Activated T-helper 2 cell treated with anti-CD3 and anti-CD28 coated beads, Interferon-gamma antibody, Interleukin-2, Interleukin-4, amounts not matched to agents 10 μg/mL and 5 μg/mL and 100 μg/mL, durations not matched to agents 14 hours and 24 hours and 36 hours (primary cell): ENCODE measurements at regions not wholly inside any gene's neighbourhood (a gene's known extent, or its start where the extent isn't known, plus 50 kb on each side); places are given as distances from the start of the nearest gene placed in this dataset.

ENCODE experiments used
- DNase-seq: peaks from one replicate; pipeline ENCODE4 v3.0.0; 2021; ENCODE audit warnings: low spot score
- H3K27ac Mint-ChIP-seq: one replicate; pipeline ENCODE4 v1.8.0; 2021; ENCODE audit warnings: mixed read lengths
- H3K27me3 Mint-ChIP-seq: one replicate; pipeline ENCODE4 v1.8.0; 2021; ENCODE audit warnings: low read depth, mixed read lengths
- H3K36me3 Mint-ChIP-seq: one replicate; pipeline ENCODE4 v1.8.0; 2021; ENCODE audit warnings: low read depth, mixed read lengths
- H3K4me1 Mint-ChIP-seq: one replicate; pipeline ENCODE4 v1.8.0; 2021; ENCODE audit warnings: low read depth, mixed read lengths
- H3K4me3 Mint-ChIP-seq: one replicate; pipeline ENCODE4 v1.8.0; 2021; ENCODE audit warnings: low read depth, mild to moderate bottlenecking, moderate library complexity, mixed read lengths
- H3K9me3 Mint-ChIP-seq: one replicate; pipeline ENCODE4 v1.8.0; 2021; ENCODE audit warnings: mixed read lengths
- intact Hi-C: fragments of 100-400 bp; cut with micrococcal nuclease; formaldehyde crosslinking; loops from one replicate; pipeline ENCODE4 v1.15.1; 2023

DNA sequence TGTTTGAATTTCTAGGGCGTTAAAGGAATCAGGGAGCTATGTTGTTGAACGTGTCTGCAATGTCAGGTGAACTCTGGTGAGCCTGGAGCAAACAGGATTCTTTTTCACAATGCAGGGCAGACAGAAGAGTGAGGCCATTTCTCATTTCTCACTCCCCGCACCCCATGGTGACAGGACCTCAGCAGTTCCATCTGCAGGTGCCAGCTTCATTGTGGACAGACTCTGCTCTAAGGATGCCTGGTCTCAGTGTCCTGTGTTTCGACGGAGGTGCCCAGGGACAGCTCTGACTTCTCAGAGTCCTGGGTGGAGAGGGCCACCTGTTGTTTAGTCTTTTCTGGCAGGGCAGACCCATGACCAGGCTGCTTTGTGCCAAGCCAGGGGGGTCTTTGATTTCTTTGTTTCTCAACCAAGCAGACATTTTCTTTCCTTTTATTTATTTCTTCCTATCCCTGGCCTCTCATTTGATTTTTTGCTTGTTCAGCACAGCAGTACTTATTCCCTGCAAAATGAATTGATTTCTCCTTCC is 201.5 kb downstream of the RNF144A start:
- H3K27me3 Mint-ChIP-seq = peaks cover 2% of the 10 kb centered on the region
- no peak for DNase-seq
- H3K36me3 Mint-ChIP-seq = no peaks in the 10 kb centered on the region
- H3K27ac Mint-ChIP-seq = no peak overlapping the region
- peaks cover 9% of the 10 kb centered on the region for H3K9me3 Mint-ChIP-seq
- intact Hi-C loops = no loop called here
- H3K4me3 Mint-ChIP-seq = no peak overlapping the region
- H3K4me1 Mint-ChIP-seq = no peaks in the 10 kb centered on the region

DNA sequence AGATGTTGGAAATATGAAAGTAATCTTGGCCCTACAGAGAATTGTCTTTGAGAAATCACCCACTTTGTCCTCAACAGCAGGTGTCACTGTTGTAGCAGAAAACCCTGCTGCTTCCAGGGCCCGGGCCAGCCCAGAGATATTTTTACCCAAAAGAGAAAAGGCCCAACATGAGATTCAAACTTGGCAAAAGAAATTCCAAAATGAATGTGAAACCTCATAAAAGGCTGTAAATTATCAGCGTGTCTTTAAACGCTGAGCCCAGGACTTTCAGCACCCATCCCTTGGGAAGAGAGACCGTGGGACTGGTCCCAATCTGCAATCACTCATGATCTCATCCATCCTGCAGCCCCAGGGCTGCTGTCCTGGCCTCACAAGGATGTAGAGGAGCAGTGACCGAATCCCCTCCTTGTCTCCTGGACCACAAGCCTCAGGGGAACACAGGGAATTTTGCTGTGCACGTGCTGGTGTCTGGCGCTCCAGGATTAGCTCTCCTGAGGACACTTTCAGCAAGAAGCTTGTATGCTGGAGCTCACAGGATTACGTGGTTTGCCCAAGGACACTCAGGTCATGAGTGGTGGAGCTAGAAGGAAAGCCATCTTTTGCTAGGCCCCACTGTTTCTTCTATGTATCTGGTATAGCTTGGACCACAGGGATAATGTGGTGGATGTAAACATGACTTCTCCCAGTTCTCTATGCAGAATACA is 202.1 kb downstream of the RNF144A start:
- Mint-ChIP-seq H3K27ac (no peak overlapping the region), H3K4me3 (no peak overlapping the region), H3K9me3 (peaks cover 4% of the 10 kb centered on the region), H3K4me1 (no peaks in the 10 kb centered on the region), H3K27me3 (peaks cover 2% of the 10 kb centered on the region), H3K36me3 (no peaks in the 10 kb centered on the region)
- no peak for DNase-seq
- intact Hi-C loops = no loop called here

DNA sequence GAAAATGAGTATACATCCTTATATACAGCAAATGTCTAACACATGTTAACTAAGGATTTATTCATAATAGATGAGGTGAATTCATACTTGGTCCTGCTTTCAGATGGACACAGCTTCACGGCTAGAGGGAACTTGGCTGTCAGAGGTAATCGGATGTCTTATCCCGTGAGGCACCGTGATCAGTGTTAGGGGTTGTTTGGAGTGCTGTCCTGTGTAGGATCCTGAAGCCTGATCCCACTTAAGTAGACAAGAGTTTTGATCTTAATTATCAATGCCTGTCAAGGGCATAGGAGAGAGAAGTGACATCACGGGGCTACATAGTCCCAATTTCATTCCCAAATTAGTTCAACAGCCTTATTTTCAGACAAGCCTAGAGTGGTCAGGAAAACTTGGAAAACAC is 204.6 kb downstream of the RNF144A start:
- H3K4me3 Mint-ChIP-seq = no peak overlapping the region
- H3K9me3 Mint-ChIP-seq = no peaks in the 10 kb centered on the region
- DNase-seq = no peak
- H3K27me3 Mint-ChIP-seq = no peaks in the 10 kb centered on the region
- H3K36me3 Mint-ChIP-seq = no peaks in the 10 kb centered on the region
- intact Hi-C loops = no loop called here
- no peak overlapping the region for H3K27ac Mint-ChIP-seq
- H3K4me1 Mint-ChIP-seq = no peaks in the 10 kb centered on the region

- H3K27ac Mint-ChIP-seq = no peak overlapping the region
- no peak for DNase-seq
- intact Hi-C loops = no loop called here
- H3K9me3 Mint-ChIP-seq = no peaks in the 10 kb centered on the region
- no peaks in the 10 kb centered on the region for H3K4me1 Mint-ChIP-seq
- H3K36me3 Mint-ChIP-seq = no peaks in the 10 kb centered on the region
- H3K4me3 Mint-ChIP-seq = no peak overlapping the region
- no peaks in the 10 kb centered on the region for H3K27me3 Mint-ChIP-seq
Observed at GRCh38 chr2:7127156-7127555, 209.9 kb downstream of the RNF144A start.

GRCh38 chr2:7127687-7128086 is 210.5 kb downstream of the RNF144A start:
- Mint-ChIP-seq H3K27ac (no peak overlapping the region), H3K27me3 (no peaks in the 10 kb centered on the region), H3K9me3 (no peaks in the 10 kb centered on the region), H3K4me1 (no peaks in the 10 kb centered on the region), H3K36me3 (no peaks in the 10 kb centered on the region), H3K4me3 (no peak overlapping the region)
- no peak for DNase-seq
- intact Hi-C loops = no loop called here

- Mint-ChIP-seq H3K4me1 (no peaks in the 10 kb centered on the region), H3K27me3 (no peaks in the 10 kb centered on the region), H3K9me3 (no peaks in the 10 kb centered on the region), H3K27ac (no peak overlapping the region), H3K4me3 (no peak overlapping the region), H3K36me3 (no peaks in the 10 kb centered on the region)
- intact Hi-C loops = no loop called here
- DNase-seq = no peak
Observed at GRCh38 chr2:7131261-7131660, 214.0 kb downstream of the RNF144A start.

GRCh38 chr2:7132753-7133152 is 215.5 kb downstream of the RNF144A start:
- DNase-seq = no peak
- Mint-ChIP-seq H3K9me3 (no peaks in the 10 kb centered on the region), H3K4me3 (no peak overlapping the region), H3K27me3 (no peaks in the 10 kb centered on the region), H3K4me1 (no peaks in the 10 kb centered on the region), H3K36me3 (no peaks in the 10 kb centered on the region), H3K27ac (no peak overlapping the region)
- intact Hi-C loops = no loop called here

GRCh38 chr2:7133521-7133920 is 216.3 kb downstream of the RNF144A start:
- Mint-ChIP-seq H3K27ac (no peak overlapping the region), H3K4me1 (no peaks in the 10 kb centered on the region), H3K9me3 (no peaks in the 10 kb centered on the region), H3K4me3 (no peak overlapping the region), H3K27me3 (no peaks in the 10 kb centered on the region), H3K36me3 (no peaks in the 10 kb centered on the region)
- intact Hi-C loops = no loop called here
- DNase-seq = no peak

GRCh38 chr2:7140306-7140705 is 223.1 kb downstream of the RNF144A start:
- H3K36me3 Mint-ChIP-seq = no peaks in the 10 kb centered on the region
- peaks cover 9% of the 10 kb centered on the region for H3K27me3 Mint-ChIP-seq
- no peak for DNase-seq
- H3K27ac Mint-ChIP-seq = no peak overlapping the region
- intact Hi-C loops = no loop called here
- H3K9me3 Mint-ChIP-seq = peaks cover 15% of the 10 kb centered on the region
- H3K4me1 Mint-ChIP-seq = no peaks in the 10 kb centered on the region
- no peak overlapping the region for H3K4me3 Mint-ChIP-seq

DNA sequence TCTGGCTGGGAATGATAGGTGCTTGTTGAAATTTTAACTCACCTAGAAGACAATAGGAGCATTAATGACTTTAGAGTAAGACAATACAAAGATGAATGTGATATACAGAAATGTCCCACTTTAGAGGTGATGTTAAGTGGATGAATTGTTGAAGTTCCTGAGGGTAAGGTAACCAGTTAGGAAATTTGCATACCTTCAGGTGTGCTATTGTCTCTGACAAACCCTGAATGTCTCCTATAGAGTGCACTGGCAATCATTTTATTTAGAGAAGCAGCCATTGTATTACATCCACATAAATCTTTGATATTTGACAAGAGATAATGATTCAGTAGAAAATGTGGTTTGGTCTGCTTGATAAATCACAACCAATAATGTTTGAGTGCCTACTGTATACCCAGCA is 228.5 kb downstream of the RNF144A start:
- intact Hi-C loops = no loop called here
- Mint-ChIP-seq H3K4me3 (no peak overlapping the region), H3K36me3 (no peaks in the 10 kb centered on the region), H3K4me1 (no peaks in the 10 kb centered on the region), H3K27ac (no peak overlapping the region), H3K9me3 (peaks cover 15% of the 10 kb centered on the region), H3K27me3 (no peaks in the 10 kb centered on the region)
- DNase-seq = no peak

GRCh38 chr2:7146151-7146550 is 228.9 kb downstream of the RNF144A start:
- no peaks in the 10 kb centered on the region for H3K4me1 Mint-ChIP-seq
- H3K4me3 Mint-ChIP-seq = no peak overlapping the region
- intact Hi-C loops = no loop called here
- H3K27me3 Mint-ChIP-seq = no peaks in the 10 kb centered on the region
- DNase-seq = no peak
- peaks cover 14% of the 10 kb centered on the region for H3K9me3 Mint-ChIP-seq
- H3K36me3 Mint-ChIP-seq = no peaks in the 10 kb centered on the region
- no peak overlapping the region for H3K27ac Mint-ChIP-seq

DNA sequence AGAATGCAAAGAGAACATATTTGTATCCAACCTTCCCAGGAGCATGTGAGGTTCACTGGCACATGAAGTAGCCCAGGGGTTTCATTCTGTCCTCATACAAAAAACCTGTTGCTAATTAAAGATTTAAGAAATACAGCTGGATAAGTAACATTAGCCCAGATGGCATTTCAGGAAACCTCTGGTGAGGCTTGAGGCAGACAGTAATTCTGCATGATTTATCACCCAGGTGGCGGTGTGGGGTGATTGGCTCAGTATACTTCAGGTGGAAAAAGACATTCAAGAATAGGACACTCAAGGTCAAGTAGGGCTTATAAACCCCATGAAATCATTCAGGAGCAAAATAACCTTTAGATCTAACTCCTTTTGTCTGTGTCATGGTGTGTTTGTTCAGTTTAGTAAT is 237.4 kb downstream of the RNF144A start:
- intact Hi-C loops = no loop called here
- Mint-ChIP-seq H3K4me1 (no peaks in the 10 kb centered on the region), H3K36me3 (no peaks in the 10 kb centered on the region), H3K27ac (no peak overlapping the region), H3K27me3 (no peaks in the 10 kb centered on the region), H3K4me3 (no peak overlapping the region), H3K9me3 (peaks cover 7% of the 10 kb centered on the region)
- no peak for DNase-seq

- H3K36me3 Mint-ChIP-seq = no peaks in the 10 kb centered on the region
- no peak overlapping the region for H3K4me3 Mint-ChIP-seq
- no peak overlapping the region for H3K27ac Mint-ChIP-seq
- no peaks in the 10 kb centered on the region for H3K4me1 Mint-ChIP-seq
- DNase-seq = no peak
- H3K27me3 Mint-ChIP-seq = peaks cover 8% of the 10 kb centered on the region
- H3K9me3 Mint-ChIP-seq = no peaks in the 10 kb centered on the region
- intact Hi-C loops = no loop called here
Observed at GRCh38 chr2:7161501-7161900, 244.3 kb downstream of the RNF144A start.

GRCh38 chr2:7165736-7166135 is 248.5 kb downstream of the RNF144A start:
- Mint-ChIP-seq H3K9me3 (no peaks in the 10 kb centered on the region), H3K27ac (no peak overlapping the region), H3K27me3 (peaks cover 11% of the 10 kb centered on the region), H3K4me1 (no peaks in the 10 kb centered on the region), H3K36me3 (no peaks in the 10 kb centered on the region), H3K4me3 (no peak overlapping the region)
- intact Hi-C loops = no loop called here
- DNase-seq = no peak
